HPDE6-E6E7 (cell line): ENCODE measurements at regions not wholly inside any gene's neighbourhood (a gene's known extent, or its start where the extent isn't known, plus 50 kb on each side); places are given as distances from the start of the nearest gene placed in this dataset.
"Not testable (repeated sequence)": the region's sequence is repeated elsewhere in the genome, so short reads cannot be mapped to it uniquely, and the experiment has no call there.

Experiments
- DNase-seq: peaks from one replicate; pipeline ENCODE4 v3.0.0; 2011; ENCODE audit warnings: missing footprints; ENCODE audit errors: extremely low spot score

GRCh38 chr11:116698080-116698479 is 74.7 kb downstream of the BUD13 start:
- no peak for DNase-seq

GRCh38 chr11:116697639-116698038 is 75.1 kb downstream of the BUD13 start:
- DNase-seq: no peak

DNA sequence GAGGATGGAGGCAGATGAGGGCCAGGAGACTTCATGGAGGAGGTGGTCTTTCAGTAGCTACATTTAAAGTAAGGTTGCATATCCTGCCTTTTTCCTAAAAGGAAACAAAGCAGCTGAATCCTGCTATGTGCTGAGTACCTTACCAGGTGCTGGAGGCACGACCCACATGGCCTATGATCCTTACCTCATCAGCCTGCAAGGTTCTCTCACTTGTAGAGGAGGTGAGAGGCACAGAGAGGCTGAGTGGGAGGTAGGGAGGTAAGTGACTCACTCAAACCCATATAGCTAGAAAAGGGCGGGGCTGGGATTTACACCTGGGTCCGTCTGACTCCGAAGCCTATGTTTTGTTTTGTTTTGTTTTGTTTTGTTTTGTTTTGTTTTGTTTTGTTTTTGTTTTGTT is 75.8 kb downstream of the BUD13 start:
- DNase-seq: peak; percentile 60

- peak; percentile 42 for DNase-seq
Observed at GRCh38 chr11:116696381-116696941, 76.3 kb downstream of the BUD13 start.

DNA sequence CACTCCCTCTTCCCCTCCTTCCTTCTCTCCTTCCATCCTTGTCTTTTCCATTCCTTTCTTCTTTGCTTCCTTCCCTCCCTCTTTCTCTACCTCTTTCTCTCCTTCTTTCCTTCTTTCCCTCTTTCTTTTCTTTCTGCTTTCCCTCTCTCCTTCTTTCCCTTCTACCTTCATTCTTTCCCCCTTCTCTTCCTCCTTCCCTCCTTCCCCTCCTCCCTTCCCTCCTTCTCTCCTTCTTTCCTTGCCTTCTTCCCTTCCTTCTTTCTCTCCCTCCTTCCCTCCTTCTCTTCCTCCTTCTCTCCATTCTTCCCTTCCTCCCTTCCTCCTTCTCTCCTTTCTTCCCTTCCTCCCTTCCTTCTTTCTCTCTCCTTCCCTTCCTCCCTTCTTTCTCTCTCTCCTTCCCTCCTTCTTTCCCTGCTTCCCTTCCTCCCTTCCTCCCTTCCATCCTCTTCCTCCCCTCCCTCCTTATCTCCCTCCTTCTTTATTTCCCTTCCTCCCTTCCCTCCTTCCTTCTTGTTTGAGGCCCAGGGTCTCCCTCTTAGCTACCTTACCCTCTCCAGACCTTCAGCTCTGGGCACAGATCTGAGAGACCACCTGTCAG is 77.0 kb downstream of the BUD13 start:
- no peak for DNase-seq

GRCh38 chr11:116694815-116695590 is 77.8 kb downstream of the BUD13 start:
- no peak for DNase-seq

- no peak for DNase-seq
Observed at GRCh38 chr11:116694349-116694725, 78.5 kb downstream of the BUD13 start.

DNA sequence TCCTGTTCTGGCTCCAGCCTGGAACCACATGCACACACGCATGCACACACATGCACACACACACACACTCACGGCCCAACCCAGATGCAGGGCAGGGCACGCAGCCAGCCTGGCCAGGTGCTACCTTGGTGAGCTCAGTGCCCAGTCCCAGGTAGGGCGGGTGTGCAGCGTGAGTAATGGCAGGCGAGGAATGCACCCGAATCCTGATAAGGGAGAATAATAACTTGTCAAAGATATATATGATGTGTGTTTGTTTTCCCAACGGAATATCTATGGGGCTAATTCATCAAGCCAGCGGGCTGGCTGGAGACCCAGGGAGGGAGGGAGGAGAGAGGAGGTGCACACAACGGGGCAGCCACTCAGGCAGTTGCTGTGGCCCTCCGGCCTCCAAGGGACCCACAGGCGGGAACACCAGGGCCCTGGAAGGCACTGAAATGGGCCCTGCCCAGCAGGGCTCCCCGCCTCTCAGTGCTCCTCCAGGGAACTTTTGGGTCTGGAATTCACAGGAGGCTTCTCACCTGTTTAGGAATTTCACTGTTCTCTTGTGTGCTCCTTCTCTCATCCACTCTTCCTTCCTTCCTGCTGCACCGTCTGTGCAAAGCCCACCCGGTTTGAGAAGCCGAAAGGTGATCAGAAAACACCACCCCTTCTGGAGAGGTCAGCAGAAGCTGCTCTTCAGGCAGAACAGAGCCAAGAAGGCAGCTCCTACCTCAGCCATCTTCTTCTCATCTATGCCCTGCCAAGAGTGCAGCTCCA is 79.0 kb downstream of the BUD13 start:
- peak; percentile 69 for DNase-seq

DNA sequence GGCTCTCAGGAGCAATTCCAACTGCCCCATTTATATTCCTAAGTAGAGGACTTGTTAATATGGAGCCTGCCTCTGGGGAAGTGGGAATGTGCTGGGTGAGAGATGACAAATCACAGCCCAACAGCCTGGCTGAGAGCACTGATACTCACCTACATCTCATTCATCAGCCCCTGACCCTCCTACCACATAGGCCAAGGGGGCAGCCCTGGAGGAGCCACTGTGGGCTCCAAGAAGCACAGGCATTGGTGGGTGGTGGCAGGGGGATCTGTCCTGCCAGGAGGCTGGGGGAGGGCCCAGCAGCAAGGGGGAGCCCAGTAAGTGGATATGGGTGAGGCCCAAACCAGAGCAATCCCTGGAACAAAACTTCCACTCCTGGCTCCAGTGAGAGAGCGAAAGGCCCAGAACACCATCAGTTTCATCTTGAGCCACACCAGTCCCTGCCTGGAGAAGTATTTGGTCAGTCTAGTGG is 79.7 kb downstream of the BUD13 start:
- DNase-seq: no peak

GRCh38 chr11:116692318-116693101 is 80.3 kb downstream of the BUD13 start:
- DNase-seq: no peak

- DNase-seq: peak; percentile 73
Observed at GRCh38 chr11:116691771-116692177, 81.0 kb downstream of the BUD13 start.

DNA sequence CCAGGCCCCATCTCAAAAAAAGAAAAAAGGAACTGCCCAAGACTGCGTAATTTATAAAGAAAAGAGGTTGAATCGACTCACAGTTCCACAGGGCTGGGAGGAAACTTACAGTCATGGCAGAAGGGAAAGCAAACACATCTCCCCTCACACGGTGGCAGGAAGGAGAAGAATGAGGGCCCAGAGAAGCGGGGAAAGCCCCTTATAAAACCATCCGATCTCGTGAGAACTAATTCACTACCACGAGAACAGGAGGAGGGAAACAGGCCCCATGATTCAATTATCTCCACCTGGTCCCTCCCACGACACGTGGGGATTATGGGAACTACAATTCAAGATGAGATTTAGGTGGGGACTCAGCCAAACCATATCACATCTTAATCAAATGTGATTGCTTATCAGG is 82.2 kb downstream of the BUD13 start:
- DNase-seq: no peak

DNA sequence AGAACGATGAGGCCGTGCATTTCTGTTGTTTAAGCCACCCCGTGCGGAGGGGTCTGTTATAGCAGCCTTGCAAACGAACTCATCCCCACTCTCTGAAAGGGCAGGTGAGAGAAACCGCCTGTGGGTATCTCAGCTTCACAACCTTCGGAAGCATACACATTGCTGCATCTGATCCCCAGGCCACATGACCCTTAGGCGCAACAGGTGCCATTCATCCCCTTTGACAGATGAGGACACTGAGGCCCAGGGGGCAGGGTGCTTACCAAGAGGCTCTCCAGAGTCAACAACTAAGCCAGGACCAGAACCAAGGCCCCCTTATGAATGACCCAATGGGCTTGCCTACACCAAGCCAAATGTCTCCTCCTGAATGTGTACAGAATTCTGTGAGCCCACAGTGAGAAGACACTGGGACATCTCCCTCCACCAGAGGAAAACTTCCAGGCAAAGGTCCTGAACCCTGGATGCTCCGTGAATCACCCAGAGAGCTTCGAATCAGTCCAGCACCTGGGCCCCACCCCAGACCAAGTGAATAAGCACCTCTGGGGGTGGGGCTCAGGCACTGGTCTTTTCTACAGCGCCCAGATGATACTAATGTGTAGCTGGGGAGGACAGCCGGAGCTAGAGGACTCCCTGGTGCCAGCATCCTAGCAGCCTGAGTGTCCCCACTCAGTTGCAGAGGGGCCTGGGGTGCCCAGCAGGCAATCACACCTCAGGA is 83.2 kb downstream of the BUD13 start:
- DNase-seq: no peak

- no peak for DNase-seq
Observed at GRCh38 chr11:116688202-116688540, 84.6 kb downstream of the BUD13 start.

- no peak for DNase-seq
Observed at GRCh38 chr11:116687458-116688201, 85.2 kb downstream of the BUD13 start.

- DNase-seq: no peak
Observed at GRCh38 chr11:116686866-116687265, 85.9 kb downstream of the BUD13 start.

- DNase-seq: no peak
Observed at GRCh38 chr11:116683982-116684381, 88.8 kb downstream of the BUD13 start.

DNA sequence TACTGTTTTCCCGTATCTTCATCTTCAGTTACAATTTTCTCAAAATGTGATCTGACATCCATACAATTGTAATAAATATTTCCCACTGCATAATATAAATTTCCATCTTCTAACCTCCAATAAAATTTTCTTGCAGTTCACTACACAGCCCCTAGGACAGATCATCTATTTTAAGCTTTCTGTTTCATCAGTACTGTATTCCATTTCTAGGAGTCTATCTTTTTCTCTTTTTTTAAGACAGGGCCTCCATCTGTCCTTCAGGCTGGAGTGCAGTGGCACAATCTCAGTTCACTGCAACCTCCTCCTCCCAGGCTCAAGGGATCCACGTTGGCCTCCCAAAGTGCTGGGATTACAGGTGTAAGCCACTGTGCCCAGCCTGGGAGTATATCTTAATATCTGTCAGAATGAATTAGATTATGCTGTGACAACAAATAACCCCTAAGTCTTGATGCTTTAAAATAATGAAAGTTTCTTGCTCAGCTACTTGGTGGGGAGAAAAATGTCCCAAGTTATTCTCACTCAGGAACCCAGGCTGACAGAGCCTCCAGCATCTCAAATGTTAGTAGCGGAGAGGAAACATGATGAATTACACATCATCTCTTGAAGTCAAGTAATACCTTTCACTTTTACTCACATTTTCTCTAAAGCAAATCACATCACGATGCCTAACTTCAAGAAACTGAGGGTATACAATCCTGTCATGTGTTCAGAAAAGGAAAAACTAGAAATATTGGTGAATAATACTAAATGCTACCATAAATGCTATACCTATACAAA is 92.2 kb downstream of the BUD13 start:
- DNase-seq: no peak

DNA sequence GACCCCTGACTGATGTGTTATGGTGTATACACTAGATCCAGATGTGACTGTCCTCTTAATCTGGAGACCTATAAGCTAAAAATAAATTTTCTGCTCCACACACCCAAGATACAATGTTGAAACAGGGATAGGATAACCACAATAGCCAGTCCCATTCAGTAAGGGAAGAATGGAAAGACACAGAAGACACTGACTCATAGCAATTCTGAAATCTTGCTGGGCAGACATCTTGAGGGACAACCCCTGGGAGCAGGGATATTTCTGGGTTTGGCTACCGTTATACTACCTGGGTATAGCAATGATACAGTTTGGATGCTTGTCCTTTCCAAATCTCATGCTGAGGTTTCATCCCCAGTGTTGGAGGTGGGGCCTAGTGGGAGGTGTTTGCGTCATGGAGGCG is 93.9 kb downstream of the BUD13 start:
- no peak for DNase-seq

DNA sequence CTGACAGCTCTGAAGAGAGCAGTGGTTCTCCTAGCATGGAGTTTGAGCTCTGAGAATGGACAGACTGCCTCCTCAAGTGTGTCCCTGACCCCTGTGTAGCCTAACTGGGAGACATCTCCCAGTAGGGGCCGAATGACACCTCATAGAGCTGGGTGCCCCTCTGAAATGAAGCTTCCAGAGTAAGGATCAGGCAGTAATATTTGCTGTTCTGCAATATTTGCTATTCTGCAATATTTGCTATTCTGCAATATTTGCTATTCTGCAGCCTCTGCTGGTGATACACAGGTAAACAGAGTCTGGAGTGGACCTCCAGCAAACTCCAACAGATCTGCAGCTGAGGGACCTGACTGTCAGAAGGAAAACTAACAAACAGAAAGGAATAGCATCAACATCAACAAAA is 105.5 kb downstream of the BUD13 start:
- not testable (repeated sequence) for DNase-seq
